Spleen (tissue), 7 donors: ENCODE measurements at regions not wholly inside any gene's neighbourhood (a gene's known extent, or its start where the extent isn't known, plus 50 kb on each side); places are given as distances from the start of the nearest gene placed in this dataset.
"Not testable (repeated sequence)": the region's sequence is repeated elsewhere in the genome, so short reads cannot be mapped to it uniquely, and the experiment has no call there.

Experiments used
- POLR2A ChIP-seq, 3 donors: fragments of 450-650 bp; IDR thresholded peaks; one replicate each; pipeline ENCODE4 v1.5.1; 2017; ENCODE audit warnings: antibody characterized with exemption in 3 of 3, mild to moderate bottlenecking in 1 of 3
- POLR2AphosphoS5 ChIP-seq, 3 donors: sonication (generic); formaldehyde crosslinking; IDR thresholded peaks; one replicate each; pipeline ENCODE4 v1.5.1; 2017; ENCODE audit warnings: antibody characterized with exemption in 3 of 3
- TF ChIP-seq, protein P1 (sequence below), 11 experiments: fragments of 200-600 bp in 7 of 11; fragments of 450-650 bp in 4 of 11; sonication (generic) in 4 of 11; IDR thresholded peaks in 8 of 11; conservative IDR thresholded peaks in 3 of 11; 1 replicate in 7 of 11; 2 replicates in 4 of 11; pipeline versions ENCODE4 v1.4.0 to v1.8.0; 2016 to 2021; ENCODE audit warnings: antibody characterized with exemption in 11 of 11, inconsistent platforms in 4 of 11, mild to moderate bottlenecking in 1 of 11
- donor health status: DM: no; HTN: no; CAD: no; lungs with moderate emphysema.
- donor health status: DM: no; HTN: no; CAD: no.
- donor health status: DM: no; HTN: no; CAD: no.

DNA sequence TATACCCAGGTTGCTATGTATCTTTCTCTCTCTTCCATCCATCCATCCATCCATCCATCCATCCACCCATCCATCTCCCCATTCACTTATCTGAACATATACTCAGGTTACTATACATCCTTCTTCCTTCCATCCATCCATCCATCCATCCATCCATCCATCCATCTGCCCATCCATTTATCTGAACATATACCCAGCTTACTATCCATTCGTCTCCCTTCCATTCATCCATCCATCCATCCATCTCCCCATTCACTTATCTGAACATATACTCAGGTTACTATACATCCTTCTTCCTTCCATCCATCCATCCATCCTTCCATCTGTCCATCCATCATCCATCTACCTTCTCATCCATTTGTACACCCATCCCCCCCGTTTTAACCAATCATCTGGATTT, 75.9 kb upstream of the SFSWAP start:
- TF ChIP-seq, protein P1, sequence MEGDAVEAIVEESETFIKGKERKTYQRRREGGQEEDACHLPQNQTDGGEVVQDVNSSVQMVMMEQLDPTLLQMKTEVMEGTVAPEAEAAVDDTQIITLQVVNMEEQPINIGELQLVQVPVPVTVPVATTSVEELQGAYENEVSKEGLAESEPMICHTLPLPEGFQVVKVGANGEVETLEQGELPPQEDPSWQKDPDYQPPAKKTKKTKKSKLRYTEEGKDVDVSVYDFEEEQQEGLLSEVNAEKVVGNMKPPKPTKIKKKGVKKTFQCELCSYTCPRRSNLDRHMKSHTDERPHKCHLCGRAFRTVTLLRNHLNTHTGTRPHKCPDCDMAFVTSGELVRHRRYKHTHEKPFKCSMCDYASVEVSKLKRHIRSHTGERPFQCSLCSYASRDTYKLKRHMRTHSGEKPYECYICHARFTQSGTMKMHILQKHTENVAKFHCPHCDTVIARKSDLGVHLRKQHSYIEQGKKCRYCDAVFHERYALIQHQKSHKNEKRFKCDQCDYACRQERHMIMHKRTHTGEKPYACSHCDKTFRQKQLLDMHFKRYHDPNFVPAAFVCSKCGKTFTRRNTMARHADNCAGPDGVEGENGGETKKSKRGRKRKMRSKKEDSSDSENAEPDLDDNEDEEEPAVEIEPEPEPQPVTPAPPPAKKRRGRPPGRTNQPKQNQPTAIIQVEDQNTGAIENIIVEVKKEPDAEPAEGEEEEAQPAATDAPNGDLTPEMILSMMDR (IDR thresholded peaks at IDR 0.05 in 8 of 11, conservative IDR thresholded peaks at IDR 0.05 in 3 of 11), result not testable (repeated sequence)
- not testable (repeated sequence) for TF ChIP-seq POLR2AphosphoS5, POLR2A (IDR thresholded peaks at IDR 0.05)
